Urinary bladder (tissue), 3 donors: ENCODE measurements at regions not wholly inside any gene's neighbourhood (a gene's known extent, or its start where the extent isn't known, plus 50 kb on each side); places are given as distances from the start of the nearest gene placed in this dataset.

Experiments
- DNase-seq: peaks from one replicate; pipeline ENCODE4 v3.0.0-alpha.2; 2015; ENCODE audit errors: extremely low spot score
- H3K27ac ChIP-seq: one replicate; pipeline ENCODE4 v1.5.1; 2013; ENCODE audit warnings: low read depth, mild to moderate bottlenecking, moderate library complexity
- H3K36me3 ChIP-seq: one replicate; pipeline ENCODE4 v1.6.1; 2013; ENCODE audit warnings: mild to moderate bottlenecking, moderate library complexity; ENCODE audit not compliant: insufficient read depth
- H3K4me1 ChIP-seq: one replicate; pipeline ENCODE4 v1.6.1; 2013; ENCODE audit warnings: mild to moderate bottlenecking, moderate library complexity; ENCODE audit not compliant: insufficient read depth
- H3K4me3 ChIP-seq: one replicate; pipeline ENCODE4 v1.5.1; 2013; ENCODE audit warnings: low read depth, low read length
- WGBS: extraction: QIAGEN DNeasy Blood & Tissue Kit; methylation state at CpG from one replicate; pipeline ENCODE4 v1.1.7; 2013; 5-methylcytosine and 5-hydroxymethylcytosine counted together
- donor health status: healthy with polysubstance abuse.
- donor health status: healthy.

GRCh38 chr15:62816342-62817069 is 226.0 kb upstream of the TPM1 start:
- Histone ChIP-seq H3K27ac (no peak overlapping the region), H3K4me3 (no peak overlapping the region), H3K36me3 (no peaks in the 10 kb centered on the region), H3K4me1 (no peaks in the 10 kb centered on the region)
- 49% methylated on average over 4 of the region's 4 CpGs for WGBS
- DNase-seq = no peak

GRCh38 chr15:62818691-62819090 is 223.9 kb upstream of the TPM1 start:
- Histone ChIP-seq H3K4me3 (no peak overlapping the region), H3K27ac (no peak overlapping the region), H3K36me3 (no peaks in the 10 kb centered on the region), H3K4me1 (no peaks in the 10 kb centered on the region)
- no peak for DNase-seq
- 98% methylated on average over 1 of the region's 1 CpG for WGBS

- Histone ChIP-seq H3K36me3 (no peaks in the 10 kb centered on the region), H3K4me1 (no peaks in the 10 kb centered on the region), H3K4me3 (no peak overlapping the region), H3K27ac (no peak overlapping the region)
- DNase-seq = no peak
- WGBS = 94% methylated on average over 10 of the region's 10 CpGs
Observed at GRCh38 chr15:62821384-62822131, 221.0 kb upstream of the TPM1 start.

GRCh38 chr15:62822228-62822627 is 220.3 kb upstream of the TPM1 start:
- Histone ChIP-seq H3K27ac (no peak overlapping the region), H3K4me3 (no peak overlapping the region), H3K4me1 (no peaks in the 10 kb centered on the region), H3K36me3 (no peaks in the 10 kb centered on the region)
- WGBS = 98% methylated on average over 4 of the region's 4 CpGs
- DNase-seq = no peak

- Histone ChIP-seq H3K4me3 (no peak overlapping the region), H3K27ac (no peak overlapping the region), H3K36me3 (no peaks in the 10 kb centered on the region), H3K4me1 (no peaks in the 10 kb centered on the region)
- WGBS = 94% methylated on average over 8 of the region's 8 CpGs
- no peak for DNase-seq
Observed at GRCh38 chr15:62823561-62823960, 219.0 kb upstream of the TPM1 start.

- H3K4me1 ChIP-seq = no peaks in the 10 kb centered on the region
- H3K27ac ChIP-seq = no peak overlapping the region
- no peak overlapping the region for H3K4me3 ChIP-seq
- H3K36me3 ChIP-seq = no peaks in the 10 kb centered on the region
- no peak for DNase-seq
- WGBS = 56% methylated on average over 2 of the region's 2 CpGs
Observed at GRCh38 chr15:62824111-62825015, 218.2 kb upstream of the TPM1 start.

- Histone ChIP-seq H3K4me1 (no peaks in the 10 kb centered on the region), H3K4me3 (no peak overlapping the region), H3K36me3 (no peaks in the 10 kb centered on the region), H3K27ac (no peak overlapping the region)
- DNase-seq = no peak
- WGBS = 87% methylated on average over 4 of the region's 4 CpGs
Observed at GRCh38 chr15:62825191-62825590, 217.4 kb upstream of the TPM1 start.

GRCh38 chr15:62826561-62826960 is 216.0 kb upstream of the TPM1 start:
- no peak overlapping the region for H3K4me3 ChIP-seq
- no peaks in the 10 kb centered on the region for H3K36me3 ChIP-seq
- H3K27ac ChIP-seq = no peak overlapping the region
- no peaks in the 10 kb centered on the region for H3K4me1 ChIP-seq
- WGBS = 83% methylated on average over 1 of the region's 1 CpG
- no peak for DNase-seq

- no peaks in the 10 kb centered on the region for H3K4me1 ChIP-seq
- H3K36me3 ChIP-seq = no peaks in the 10 kb centered on the region
- H3K4me3 ChIP-seq = no peak overlapping the region
- H3K27ac ChIP-seq = no peak overlapping the region
- WGBS = 85% methylated on average over 1 of the region's 1 CpG
- DNase-seq = no peak
Observed at GRCh38 chr15:62828364-62828763, 214.2 kb upstream of the TPM1 start.

GRCh38 chr15:62832231-62832630 is 210.3 kb upstream of the TPM1 start:
- DNase-seq = no peak
- H3K27ac ChIP-seq = no peak overlapping the region
- H3K4me1 ChIP-seq = no peaks in the 10 kb centered on the region
- no peak overlapping the region for H3K4me3 ChIP-seq
- WGBS = 95% methylated on average over 2 of the region's 2 CpGs
- H3K36me3 ChIP-seq = no peaks in the 10 kb centered on the region

GRCh38 chr15:62833646-62834045 is 208.9 kb upstream of the TPM1 start:
- DNase-seq = no peak
- WGBS = 64% methylated on average over 12 of the region's 12 CpGs
- H3K4me3 ChIP-seq = no peak overlapping the region
- no peak overlapping the region for H3K27ac ChIP-seq
- H3K4me1 ChIP-seq = no peaks in the 10 kb centered on the region
- no peaks in the 10 kb centered on the region for H3K36me3 ChIP-seq

- no peak overlapping the region for H3K4me3 ChIP-seq
- H3K4me1 ChIP-seq = no peaks in the 10 kb centered on the region
- no peak for DNase-seq
- 94% methylated on average over 7 of the region's 7 CpGs for WGBS
- peaks cover 2% of the 10 kb centered on the region for H3K36me3 ChIP-seq
- no peak overlapping the region for H3K27ac ChIP-seq
Observed at GRCh38 chr15:62834686-62835329, 207.7 kb upstream of the TPM1 start.

GRCh38 chr15:62835351-62835750 is 207.2 kb upstream of the TPM1 start:
- no peak for DNase-seq
- peaks cover 2% of the 10 kb centered on the region for H3K36me3 ChIP-seq
- H3K4me1 ChIP-seq = no peaks in the 10 kb centered on the region
- H3K27ac ChIP-seq = no peak overlapping the region
- no peak overlapping the region for H3K4me3 ChIP-seq
- WGBS = 87% methylated on average over 8 of the region's 8 CpGs
